ENCODE measurements at regions not wholly inside any gene's neighbourhood (a gene's known extent, or its start where the extent isn't known, plus 50 kb on each side); places are given as distances from the start of the nearest gene placed in this dataset.

DNA sequence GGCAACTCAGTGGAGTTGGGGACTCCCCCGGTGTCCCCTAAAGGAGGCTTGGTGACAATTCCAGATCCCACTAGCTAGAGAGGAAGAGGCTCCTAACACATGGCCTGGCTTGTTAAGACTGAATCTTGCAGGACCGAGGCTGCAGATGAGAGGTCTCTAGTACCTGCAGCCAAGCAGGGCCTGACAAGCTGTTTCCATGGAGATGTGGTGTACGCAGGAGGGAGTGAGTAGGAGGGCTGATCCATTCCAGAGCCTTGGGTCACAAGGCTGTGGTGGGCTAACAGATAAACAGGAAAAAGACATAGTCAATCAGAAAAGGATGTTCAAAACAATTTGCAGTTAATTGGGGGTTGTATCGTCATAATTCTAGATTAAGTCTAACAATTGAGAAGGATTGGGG lies 77.3 kb upstream of the MKLN1 start:
- no peak for DNase-seq (ENCODE audit: low spot score)
- H3K27ac Mint-ChIP-seq, result no peak overlapping the region

DNA sequence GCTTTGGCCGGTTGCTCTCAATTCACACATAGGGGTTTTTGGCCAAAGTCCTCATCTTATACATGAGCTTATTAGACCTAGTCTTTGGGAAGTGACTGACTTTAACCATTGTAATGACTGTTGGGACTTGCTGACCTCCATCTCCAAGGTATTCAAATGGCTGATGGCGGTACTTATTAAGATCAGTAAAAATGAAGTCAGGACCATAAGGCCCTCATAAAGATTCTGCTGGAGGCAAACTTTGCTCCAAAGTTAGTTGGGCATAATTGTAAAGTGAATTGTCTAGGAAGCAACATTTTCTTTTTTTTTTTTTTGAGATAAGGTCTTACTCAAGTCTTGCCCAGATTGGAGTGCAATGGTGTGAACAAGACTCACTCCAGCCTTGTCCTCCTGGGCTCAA lies 76.3 kb upstream of the MKLN1 start:
- Mint-ChIP-seq H3K4me1 (no peaks in the 10 kb centered on the region), H3K4me3 (no peak overlapping the region), H3K9me3 (peaks cover 27% of the 10 kb centered on the region), H3K27ac (no peak overlapping the region), H3K27me3 (ENCODE audit: low read depth) (peaks cover 3% of the 10 kb centered on the region), H3K36me3 (peaks cover 19% of the 10 kb centered on the region)
- ChIA-PET POLR2A (no interaction called here), CTCF (no interaction called here)
- TF ChIP-seq, protein P1, sequence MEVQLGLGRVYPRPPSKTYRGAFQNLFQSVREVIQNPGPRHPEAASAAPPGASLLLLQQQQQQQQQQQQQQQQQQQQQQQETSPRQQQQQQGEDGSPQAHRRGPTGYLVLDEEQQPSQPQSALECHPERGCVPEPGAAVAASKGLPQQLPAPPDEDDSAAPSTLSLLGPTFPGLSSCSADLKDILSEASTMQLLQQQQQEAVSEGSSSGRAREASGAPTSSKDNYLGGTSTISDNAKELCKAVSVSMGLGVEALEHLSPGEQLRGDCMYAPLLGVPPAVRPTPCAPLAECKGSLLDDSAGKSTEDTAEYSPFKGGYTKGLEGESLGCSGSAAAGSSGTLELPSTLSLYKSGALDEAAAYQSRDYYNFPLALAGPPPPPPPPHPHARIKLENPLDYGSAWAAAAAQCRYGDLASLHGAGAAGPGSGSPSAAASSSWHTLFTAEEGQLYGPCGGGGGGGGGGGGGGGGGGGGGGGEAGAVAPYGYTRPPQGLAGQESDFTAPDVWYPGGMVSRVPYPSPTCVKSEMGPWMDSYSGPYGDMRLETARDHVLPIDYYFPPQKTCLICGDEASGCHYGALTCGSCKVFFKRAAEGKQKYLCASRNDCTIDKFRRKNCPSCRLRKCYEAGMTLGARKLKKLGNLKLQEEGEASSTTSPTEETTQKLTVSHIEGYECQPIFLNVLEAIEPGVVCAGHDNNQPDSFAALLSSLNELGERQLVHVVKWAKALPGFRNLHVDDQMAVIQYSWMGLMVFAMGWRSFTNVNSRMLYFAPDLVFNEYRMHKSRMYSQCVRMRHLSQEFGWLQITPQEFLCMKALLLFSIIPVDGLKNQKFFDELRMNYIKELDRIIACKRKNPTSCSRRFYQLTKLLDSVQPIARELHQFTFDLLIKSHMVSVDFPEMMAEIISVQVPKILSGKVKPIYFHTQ (CRISPR knock-in tag; IDR thresholded peaks at IDR 0.05), result no peak
- TF ChIP-seq ZNF232 (CRISPR knock-in tag; IDR thresholded peaks at IDR 0.05), result no peak
- no peak for ATAC-seq
- no peak for DNase-seq (ENCODE audit: low spot score)

More for the DNA sequence above, 77.3 kb upstream of the MKLN1 start:
- Mint-ChIP-seq H3K9me3 (peaks cover 23% of the 10 kb centered on the region), H3K4me3 (no peak overlapping the region), H3K4me1 (no peaks in the 10 kb centered on the region), H3K27me3 (ENCODE audit: low read depth) (peaks cover 3% of the 10 kb centered on the region; the same call in 1 of the 2 replicates), H3K36me3 (peaks cover 18% of the 10 kb centered on the region)
- POLR2A ChIA-PET, result no interaction called here
- CTCF ChIA-PET, result no interaction called here
- ATAC-seq, result peak; percentile 61
- TF ChIP-seq ELF4 (CRISPR knock-in tag; IDR thresholded peaks at IDR 0.05; ENCODE audit: low read depth) (no peak), ZNF138 (CRISPR knock-in tag; conservative IDR thresholded peaks at IDR 0.05) (no peak), NFYB (CRISPR knock-in tag; conservative IDR thresholded peaks at IDR 0.05; ENCODE audit: low read depth) (no peak)
- TF ChIP-seq, protein P2, sequence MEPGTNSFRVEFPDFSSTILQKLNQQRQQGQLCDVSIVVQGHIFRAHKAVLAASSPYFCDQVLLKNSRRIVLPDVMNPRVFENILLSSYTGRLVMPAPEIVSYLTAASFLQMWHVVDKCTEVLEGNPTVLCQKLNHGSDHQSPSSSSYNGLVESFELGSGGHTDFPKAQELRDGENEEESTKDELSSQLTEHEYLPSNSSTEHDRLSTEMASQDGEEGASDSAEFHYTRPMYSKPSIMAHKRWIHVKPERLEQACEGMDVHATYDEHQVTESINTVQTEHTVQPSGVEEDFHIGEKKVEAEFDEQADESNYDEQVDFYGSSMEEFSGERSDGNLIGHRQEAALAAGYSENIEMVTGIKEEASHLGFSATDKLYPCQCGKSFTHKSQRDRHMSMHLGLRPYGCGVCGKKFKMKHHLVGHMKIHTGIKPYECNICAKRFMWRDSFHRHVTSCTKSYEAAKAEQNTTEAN (CRISPR knock-in tag; IDR thresholded peaks at IDR 0.05), result no peak
- TF ChIP-seq, protein P3, sequence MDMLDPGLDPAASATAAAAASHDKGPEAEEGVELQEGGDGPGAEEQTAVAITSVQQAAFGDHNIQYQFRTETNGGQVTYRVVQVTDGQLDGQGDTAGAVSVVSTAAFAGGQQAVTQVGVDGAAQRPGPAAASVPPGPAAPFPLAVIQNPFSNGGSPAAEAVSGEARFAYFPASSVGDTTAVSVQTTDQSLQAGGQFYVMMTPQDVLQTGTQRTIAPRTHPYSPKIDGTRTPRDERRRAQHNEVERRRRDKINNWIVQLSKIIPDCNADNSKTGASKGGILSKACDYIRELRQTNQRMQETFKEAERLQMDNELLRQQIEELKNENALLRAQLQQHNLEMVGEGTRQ (CRISPR knock-in tag; IDR thresholded peaks at IDR 0.05), result no peak
- TF ChIP-seq, protein P4, sequence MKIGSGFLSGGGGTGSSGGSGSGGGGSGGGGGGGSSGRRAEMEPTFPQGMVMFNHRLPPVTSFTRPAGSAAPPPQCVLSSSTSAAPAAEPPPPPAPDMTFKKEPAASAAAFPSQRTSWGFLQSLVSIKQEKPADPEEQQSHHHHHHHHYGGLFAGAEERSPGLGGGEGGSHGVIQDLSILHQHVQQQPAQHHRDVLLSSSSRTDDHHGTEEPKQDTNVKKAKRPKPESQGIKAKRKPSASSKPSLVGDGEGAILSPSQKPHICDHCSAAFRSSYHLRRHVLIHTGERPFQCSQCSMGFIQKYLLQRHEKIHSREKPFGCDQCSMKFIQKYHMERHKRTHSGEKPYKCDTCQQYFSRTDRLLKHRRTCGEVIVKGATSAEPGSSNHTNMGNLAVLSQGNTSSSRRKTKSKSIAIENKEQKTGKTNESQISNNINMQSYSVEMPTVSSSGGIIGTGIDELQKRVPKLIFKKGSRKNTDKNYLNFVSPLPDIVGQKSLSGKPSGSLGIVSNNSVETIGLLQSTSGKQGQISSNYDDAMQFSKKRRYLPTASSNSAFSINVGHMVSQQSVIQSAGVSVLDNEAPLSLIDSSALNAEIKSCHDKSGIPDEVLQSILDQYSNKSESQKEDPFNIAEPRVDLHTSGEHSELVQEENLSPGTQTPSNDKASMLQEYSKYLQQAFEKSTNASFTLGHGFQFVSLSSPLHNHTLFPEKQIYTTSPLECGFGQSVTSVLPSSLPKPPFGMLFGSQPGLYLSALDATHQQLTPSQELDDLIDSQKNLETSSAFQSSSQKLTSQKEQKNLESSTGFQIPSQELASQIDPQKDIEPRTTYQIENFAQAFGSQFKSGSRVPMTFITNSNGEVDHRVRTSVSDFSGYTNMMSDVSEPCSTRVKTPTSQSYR (CRISPR knock-in tag; IDR thresholded peaks at IDR 0.05), result no peak

DNA sequence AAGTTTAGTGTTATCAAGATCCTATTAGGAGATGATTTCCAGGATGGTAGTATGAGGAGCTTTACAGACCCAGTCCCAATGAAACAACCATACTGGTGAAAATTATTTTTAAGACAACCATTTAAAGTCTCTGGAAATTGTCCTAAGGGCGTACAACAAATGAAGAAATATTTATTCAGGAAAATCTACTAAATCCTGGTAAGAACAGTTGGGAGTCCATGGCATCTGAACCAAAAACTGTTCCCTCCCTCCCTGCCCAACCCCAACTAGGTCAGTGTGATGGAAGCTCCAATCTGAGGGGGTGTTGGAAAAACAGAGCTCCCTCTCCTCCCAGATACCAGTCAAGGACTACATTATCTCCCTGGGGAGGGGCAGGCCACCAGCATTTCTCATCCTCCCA lies 74.7 kb upstream of the MKLN1 start:
- ATAC-seq, result no peak
- H3K4me3 Mint-ChIP-seq, result no peak overlapping the region
- ChIA-PET POLR2A (no interaction called here), CTCF (interaction anchor here (0.7 kb wide), 1 partner anchor 89 kb away, joined by 3 read pairs; no protein-coding TSS in a partner anchor)
- peaks cover 29% of the 10 kb centered on the region for H3K9me3 Mint-ChIP-seq
- H3K27ac Mint-ChIP-seq, result no peak overlapping the region
- peaks cover 19% of the 10 kb centered on the region for H3K36me3 Mint-ChIP-seq
- H3K27me3 Mint-ChIP-seq (ENCODE audit: low read depth), result peaks cover 3% of the 10 kb centered on the region
- DNase-seq (ENCODE audit: low spot score), result no peak
- no peaks in the 10 kb centered on the region for H3K4me1 Mint-ChIP-seq
- TF ChIP-seq ELF4 (CRISPR knock-in tag; IDR thresholded peaks at IDR 0.05; ENCODE audit: low read depth) (no peak), CREM (CRISPR knock-in tag; IDR thresholded peaks at IDR 0.05) (no peak), ATF1 (CRISPR knock-in tag; IDR thresholded peaks at IDR 0.05) (no peak), MXD4 (CRISPR knock-in tag; IDR thresholded peaks at IDR 0.05; ENCODE audit: borderline replicate concordance) (no peak)

DNA sequence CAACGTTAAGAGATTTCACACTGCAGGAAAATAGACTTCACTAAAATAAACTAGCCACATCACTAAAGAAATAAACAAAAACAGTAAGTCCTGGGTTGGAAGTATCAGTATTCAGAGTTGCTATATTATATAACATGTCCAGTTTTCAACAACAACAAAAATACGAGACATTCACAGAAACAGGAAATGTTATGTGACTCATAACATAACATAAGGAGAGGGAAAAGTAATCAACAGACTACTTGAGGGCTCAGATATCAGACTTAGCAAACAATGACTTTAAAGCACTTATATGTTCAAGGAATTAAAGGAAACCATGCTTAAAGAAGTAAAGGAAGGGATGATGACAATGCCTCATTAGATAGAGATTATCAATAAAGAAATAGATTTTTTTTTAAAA lies 73.5 kb upstream of the MKLN1 start:
- DNase-seq (ENCODE audit: low spot score), result no peak
- CTCF ChIA-PET, result no interaction called here
- H3K27me3 Mint-ChIP-seq (ENCODE audit: low read depth), result peaks cover 3% of the 10 kb centered on the region
- no peak overlapping the region for H3K4me3 Mint-ChIP-seq
- POLR2A ChIA-PET, result no interaction called here
- peaks cover 19% of the 10 kb centered on the region for H3K36me3 Mint-ChIP-seq
- no peak for ATAC-seq
- H3K27ac Mint-ChIP-seq, result no peak overlapping the region
- peaks cover 29% of the 10 kb centered on the region for H3K9me3 Mint-ChIP-seq
- H3K4me1 Mint-ChIP-seq, result no peaks in the 10 kb centered on the region
- TF ChIP-seq, protein P5, sequence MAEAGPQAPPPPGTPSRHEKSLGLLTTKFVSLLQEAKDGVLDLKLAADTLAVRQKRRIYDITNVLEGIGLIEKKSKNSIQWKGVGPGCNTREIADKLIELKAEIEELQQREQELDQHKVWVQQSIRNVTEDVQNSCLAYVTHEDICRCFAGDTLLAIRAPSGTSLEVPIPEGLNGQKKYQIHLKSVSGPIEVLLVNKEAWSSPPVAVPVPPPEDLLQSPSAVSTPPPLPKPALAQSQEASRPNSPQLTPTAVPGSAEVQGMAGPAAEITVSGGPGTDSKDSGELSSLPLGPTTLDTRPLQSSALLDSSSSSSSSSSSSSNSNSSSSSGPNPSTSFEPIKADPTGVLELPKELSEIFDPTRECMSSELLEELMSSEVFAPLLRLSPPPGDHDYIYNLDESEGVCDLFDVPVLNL (CRISPR knock-in tag; IDR thresholded peaks at IDR 0.05; ENCODE audit: borderline replicate concordance, low read depth), result no peak
- TF ChIP-seq SMAD4 (CRISPR knock-in tag; IDR thresholded peaks at IDR 0.05) (no peak), HMGA2 (CRISPR knock-in tag; IDR thresholded peaks at IDR 0.05) (no peak), TEAD1 (CRISPR knock-in tag; IDR thresholded peaks at IDR 0.05) (no peak), NR3C1 (CRISPR knock-in tag; conservative IDR thresholded peaks at IDR 0.05; ENCODE audit: low read depth) (no peak)
- TF ChIP-seq, protein P6, sequence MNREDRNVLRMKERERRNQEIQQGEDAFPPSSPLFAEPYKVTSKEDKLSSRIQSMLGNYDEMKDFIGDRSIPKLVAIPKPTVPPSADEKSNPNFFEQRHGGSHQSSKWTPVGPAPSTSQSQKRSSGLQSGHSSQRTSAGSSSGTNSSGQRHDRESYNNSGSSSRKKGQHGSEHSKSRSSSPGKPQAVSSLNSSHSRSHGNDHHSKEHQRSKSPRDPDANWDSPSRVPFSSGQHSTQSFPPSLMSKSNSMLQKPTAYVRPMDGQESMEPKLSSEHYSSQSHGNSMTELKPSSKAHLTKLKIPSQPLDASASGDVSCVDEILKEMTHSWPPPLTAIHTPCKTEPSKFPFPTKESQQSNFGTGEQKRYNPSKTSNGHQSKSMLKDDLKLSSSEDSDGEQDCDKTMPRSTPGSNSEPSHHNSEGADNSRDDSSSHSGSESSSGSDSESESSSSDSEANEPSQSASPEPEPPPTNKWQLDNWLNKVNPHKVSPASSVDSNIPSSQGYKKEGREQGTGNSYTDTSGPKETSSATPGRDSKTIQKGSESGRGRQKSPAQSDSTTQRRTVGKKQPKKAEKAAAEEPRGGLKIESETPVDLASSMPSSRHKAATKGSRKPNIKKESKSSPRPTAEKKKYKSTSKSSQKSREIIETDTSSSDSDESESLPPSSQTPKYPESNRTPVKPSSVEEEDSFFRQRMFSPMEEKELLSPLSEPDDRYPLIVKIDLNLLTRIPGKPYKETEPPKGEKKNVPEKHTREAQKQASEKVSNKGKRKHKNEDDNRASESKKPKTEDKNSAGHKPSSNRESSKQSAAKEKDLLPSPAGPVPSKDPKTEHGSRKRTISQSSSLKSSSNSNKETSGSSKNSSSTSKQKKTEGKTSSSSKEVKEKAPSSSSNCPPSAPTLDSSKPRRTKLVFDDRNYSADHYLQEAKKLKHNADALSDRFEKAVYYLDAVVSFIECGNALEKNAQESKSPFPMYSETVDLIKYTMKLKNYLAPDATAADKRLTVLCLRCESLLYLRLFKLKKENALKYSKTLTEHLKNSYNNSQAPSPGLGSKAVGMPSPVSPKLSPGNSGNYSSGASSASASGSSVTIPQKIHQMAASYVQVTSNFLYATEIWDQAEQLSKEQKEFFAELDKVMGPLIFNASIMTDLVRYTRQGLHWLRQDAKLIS (CRISPR knock-in tag; IDR thresholded peaks at IDR 0.05; ENCODE audit: borderline replicate concordance), result no peak

Data from WTC11 (cell line).